SH-SY5Y (cell line): ENCODE measurements at regions not wholly inside any gene's neighbourhood (a gene's known extent, or its start where the extent isn't known, plus 50 kb on each side); places are given as distances from the start of the nearest gene placed in this dataset.

Experiments
- GATA2 ChIP-seq: IDR thresholded peaks from 2 replicates; pipeline ENCODE4 v1.6.1; 2011; ENCODE audit warnings: mild to moderate bottlenecking, low read depth, low read length
- GATA3 ChIP-seq: IDR thresholded peaks from 2 replicates; pipeline ENCODE4 v1.6.1; 2011; ENCODE audit warnings: low read depth, mild to moderate bottlenecking, low read length, moderate library complexity

GRCh38 chr22:22772396-22772795 is 115.2 kb upstream of the IGLL5 start:
- TF ChIP-seq GATA2 (no peak), GATA3 (no peak)
